AG09309 (cell line): ENCODE measurements at regions not wholly inside any gene's neighbourhood (a gene's known extent, or its start where the extent isn't known, plus 50 kb on each side); places are given as distances from the start of the nearest gene placed in this dataset.

Source experiments
- DNase-seq: peaks from one replicate; pipeline ENCODE4 v3.0.0-alpha.2; 2010; ENCODE audit warnings: low read depth
- H3K4me3 ChIP-seq: 2 replicates; pipeline ENCODE4 v1.5.1; 2011; ENCODE audit warnings: mild to moderate bottlenecking, low read depth, low read length, moderate library complexity; ENCODE audit not compliant: control insufficient read depth
- TF ChIP-seq, protein P1 (sequence below): IDR thresholded peaks from 2 replicates; pipeline ENCODE4 v1.5.1; 2011; ENCODE audit warnings: mild to moderate bottlenecking, low read depth, low read length, inconsistent platforms; ENCODE audit not compliant: insufficient read depth, control insufficient read depth; ENCODE audit errors: missing control alignments

- no peak for DNase-seq
- H3K4me3 ChIP-seq = no peak overlapping the region
- TF ChIP-seq, protein P1, sequence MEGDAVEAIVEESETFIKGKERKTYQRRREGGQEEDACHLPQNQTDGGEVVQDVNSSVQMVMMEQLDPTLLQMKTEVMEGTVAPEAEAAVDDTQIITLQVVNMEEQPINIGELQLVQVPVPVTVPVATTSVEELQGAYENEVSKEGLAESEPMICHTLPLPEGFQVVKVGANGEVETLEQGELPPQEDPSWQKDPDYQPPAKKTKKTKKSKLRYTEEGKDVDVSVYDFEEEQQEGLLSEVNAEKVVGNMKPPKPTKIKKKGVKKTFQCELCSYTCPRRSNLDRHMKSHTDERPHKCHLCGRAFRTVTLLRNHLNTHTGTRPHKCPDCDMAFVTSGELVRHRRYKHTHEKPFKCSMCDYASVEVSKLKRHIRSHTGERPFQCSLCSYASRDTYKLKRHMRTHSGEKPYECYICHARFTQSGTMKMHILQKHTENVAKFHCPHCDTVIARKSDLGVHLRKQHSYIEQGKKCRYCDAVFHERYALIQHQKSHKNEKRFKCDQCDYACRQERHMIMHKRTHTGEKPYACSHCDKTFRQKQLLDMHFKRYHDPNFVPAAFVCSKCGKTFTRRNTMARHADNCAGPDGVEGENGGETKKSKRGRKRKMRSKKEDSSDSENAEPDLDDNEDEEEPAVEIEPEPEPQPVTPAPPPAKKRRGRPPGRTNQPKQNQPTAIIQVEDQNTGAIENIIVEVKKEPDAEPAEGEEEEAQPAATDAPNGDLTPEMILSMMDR = no peak
These were observed 56.2 kb downstream of the RTL9 start for GRCh38 chrX:110414679-110415439.

GRCh38 chrX:110415440-110416170 lies 57.0 kb downstream of the RTL9 start:
- no peak for DNase-seq
- no peak overlapping the region for H3K4me3 ChIP-seq
- TF ChIP-seq, protein P1 = no peak

DNA sequence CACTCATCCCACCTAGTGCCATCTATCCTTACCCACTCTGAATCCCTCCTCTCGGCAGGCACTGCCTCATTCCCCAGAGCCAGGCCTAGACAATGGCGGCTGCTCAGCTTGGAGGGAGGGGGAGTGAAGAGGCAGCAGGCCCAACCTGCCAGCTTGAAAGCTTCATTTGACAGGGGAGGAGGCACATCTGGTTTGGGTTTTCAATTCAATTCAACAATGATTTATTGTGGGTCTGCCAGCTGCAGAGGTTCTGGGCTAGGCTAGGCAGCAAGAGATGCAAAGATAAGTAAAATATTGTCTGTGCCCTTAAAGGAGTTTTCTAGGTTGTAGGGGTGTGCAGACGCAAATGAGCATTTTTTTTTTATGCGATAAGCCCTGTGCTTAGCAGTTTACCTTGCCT lies 58.5 kb downstream of the RTL9 start:
- no peak for DNase-seq
- TF ChIP-seq, protein P1 = no peak
- no peak overlapping the region for H3K4me3 ChIP-seq

DNA sequence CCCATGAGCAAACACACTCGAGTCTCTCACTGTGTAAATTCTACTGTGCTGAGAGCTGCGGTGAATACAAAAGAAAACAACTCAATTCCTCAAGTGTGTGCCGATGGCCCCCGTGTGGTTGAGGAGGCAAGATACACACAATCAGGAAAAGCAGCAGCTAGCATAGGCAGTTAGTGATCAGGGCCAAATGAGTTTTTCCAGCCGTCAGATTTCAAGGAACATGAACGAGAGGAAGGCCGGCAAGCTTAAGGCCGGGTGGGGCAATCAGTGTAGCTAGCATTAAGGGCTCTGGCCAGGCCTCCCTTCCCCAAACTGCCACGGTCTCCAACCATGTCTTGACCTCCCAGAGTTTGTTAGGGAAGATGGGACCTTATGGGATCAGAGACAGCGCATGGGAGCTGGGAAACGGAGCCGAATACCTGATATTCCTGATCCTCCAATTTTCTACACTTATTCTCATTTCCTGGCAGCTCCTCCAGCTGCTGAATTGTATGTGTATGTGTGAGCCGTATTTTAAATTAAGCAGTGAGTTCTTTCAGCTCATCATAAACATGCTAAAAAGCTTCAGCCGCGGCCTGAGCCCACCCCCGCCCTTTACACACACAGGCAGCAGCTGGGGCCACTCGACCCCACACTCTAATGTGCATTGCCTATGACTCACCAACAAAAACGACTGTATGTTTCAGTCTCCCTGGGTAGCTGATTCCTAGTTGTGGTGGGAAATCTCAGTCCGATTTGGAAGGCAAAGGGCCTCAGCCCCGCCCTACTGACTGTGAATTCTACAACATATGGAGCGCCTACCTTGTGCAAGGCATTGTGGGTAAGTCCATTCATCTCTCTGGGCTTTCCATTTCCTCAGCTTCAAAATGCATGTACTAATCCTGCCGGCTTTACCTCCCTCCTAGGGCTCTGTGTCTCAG lies 59.9 kb downstream of the RTL9 start:
- no peak for DNase-seq
- TF ChIP-seq, protein P1 = peak; percentile 68
- H3K4me3 ChIP-seq = no peak overlapping the region

GRCh38 chrX:110419512-110419911 lies 60.9 kb downstream of the RTL9 start:
- no peak overlapping the region for H3K4me3 ChIP-seq
- no peak for DNase-seq
- TF ChIP-seq, protein P1 = no peak

DNA sequence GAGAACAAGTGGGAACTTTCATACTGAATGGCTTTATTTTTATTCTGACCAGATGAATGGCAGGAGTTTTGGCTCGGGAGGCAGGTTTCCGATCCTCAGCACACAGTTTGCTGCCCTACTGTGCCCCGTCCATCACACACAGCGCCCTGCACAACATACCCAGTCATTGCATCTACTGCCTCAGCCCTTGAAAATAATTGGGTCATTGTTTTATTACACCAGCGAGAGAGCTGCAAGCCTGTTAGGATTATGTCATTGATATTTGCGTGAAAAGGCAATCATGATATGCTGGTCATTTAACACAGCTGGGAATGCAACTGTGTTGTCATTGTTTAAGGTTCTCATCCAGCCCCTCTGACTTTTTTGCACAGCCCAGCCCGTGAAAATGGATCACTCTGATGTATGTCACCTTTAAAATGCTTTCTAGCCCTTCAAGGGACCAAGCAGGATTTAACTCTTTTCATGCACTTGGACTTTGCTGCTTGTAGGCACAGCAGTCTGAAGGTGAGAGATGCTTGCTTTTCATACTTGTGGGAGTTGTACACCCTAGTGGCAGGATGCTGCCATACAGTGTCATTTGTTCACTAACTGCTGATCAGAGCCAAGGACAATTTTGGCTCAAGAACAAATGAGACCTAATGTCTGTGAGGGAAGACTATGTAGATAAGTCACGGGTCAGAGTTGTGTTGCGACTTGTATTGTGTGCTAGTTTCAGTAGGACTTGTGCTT lies 62.3 kb downstream of the RTL9 start:
- H3K4me3 ChIP-seq = no peak overlapping the region
- TF ChIP-seq, protein P1 = no peak
- no peak for DNase-seq
